IMR-90 (cell line): ENCODE measurements at regions not wholly inside any gene's neighbourhood (a gene's known extent, or its start where the extent isn't known, plus 50 kb on each side); places are given as distances from the start of the nearest gene placed in this dataset.

Experiments
- ATAC-seq: fragments of 200-7000 bp; cut with Tn5 transposase; 2 replicates; pipeline ENCODE4 v1.9.1; 2020; ENCODE audit warnings: low read depth, mild to moderate bottlenecking, moderate library complexity
- BruUV-seq: library from RNA; stranded (reverse); fragments of 400-500 nt; replicated peaks from 2 replicates; lab custom pipeline; 2021; lab: Mats Ljungman, UMichigan
- CTCF ChIA-PET: fragments of 300-600 bp; formaldehyde crosslinking; extraction: SDS; loops from one replicate; lab custom pipeline; 2021; ENCODE audit warnings: antibody characterized with exemption; lab: Yijun Ruan, JAX
- POLR2A ChIA-PET: fragments of 300-600 bp; sonication (Branson Sonifier 250); formaldehyde crosslinking; loops from one replicate; lab custom pipeline; 2022; ENCODE audit warnings: antibody characterized with exemption; ENCODE audit not compliant: unreplicated experiment; lab: Charles Lee
- DNase-seq: peaks from one replicate; pipeline ENCODE4 v3.0.0; 2013
- H2AFZ ChIP-seq: replicated peaks from 2 replicates; pipeline ENCODE3; 2013; ENCODE audit warnings: low read length, mild to moderate bottlenecking; ENCODE audit not compliant: poor library complexity
- H2AK5ac ChIP-seq: 2 replicates; pipeline ENCODE4 v1.6.1; 2013; ENCODE audit warnings: low read depth, low read length, inconsistent platforms
- H2AK9ac ChIP-seq: replicated peaks from 2 replicates; pipeline ENCODE3; 2013; ENCODE audit warnings: mild to moderate bottlenecking, low read depth, low read length, moderate library complexity; ENCODE audit not compliant: poor library complexity
- H2BK120ac ChIP-seq: 2 replicates; pipeline ENCODE4 v1.6.1; 2013; ENCODE audit warnings: low read depth, low read length, inconsistent platforms
- H2BK15ac ChIP-seq: 3 replicates; pipeline ENCODE4 v1.6.1; 2013; ENCODE audit warnings: low read depth, low read length, inconsistent platforms
- H2BK20ac ChIP-seq: 2 replicates; pipeline ENCODE4 v1.6.1; 2013; ENCODE audit warnings: low read depth, mild to moderate bottlenecking, inconsistent platforms, low read length, moderate library complexity
- H2BK5ac ChIP-seq: 2 replicates; pipeline ENCODE4 v1.6.1; 2013; ENCODE audit warnings: mild to moderate bottlenecking, low read depth, low read length, inconsistent platforms; ENCODE audit not compliant: poor library complexity, severe bottlenecking
- H3K14ac ChIP-seq: replicated peaks from 2 replicates; pipeline ENCODE4 v1.6.1; 2013; ENCODE audit warnings: low read depth, low read length, inconsistent platforms
- H3K18ac ChIP-seq: 2 replicates; pipeline ENCODE4 v1.6.1; 2013; ENCODE audit warnings: low read depth, low read length, control low read depth
- H3K23ac ChIP-seq: 2 replicates; pipeline ENCODE4 v1.6.1; 2013; ENCODE audit warnings: low read depth, low read length, inconsistent platforms
- H3K27ac ChIP-seq: 2 replicates; pipeline ENCODE4 v1.5.1; 2013; ENCODE audit warnings: mild to moderate bottlenecking, control low read depth, low read length; ENCODE audit not compliant: insufficient read depth
- H3K27me3 ChIP-seq: 2 replicates; pipeline ENCODE4 v1.6.1; 2013; ENCODE audit warnings: low read length; ENCODE audit not compliant: control insufficient read depth, insufficient read depth
- H3K36me3 ChIP-seq: 2 replicates; pipeline ENCODE4 v1.6.1; 2013; ENCODE audit warnings: low read length, mixed read lengths; ENCODE audit not compliant: control insufficient read depth, insufficient read depth
- H3K4ac ChIP-seq: 2 replicates; pipeline ENCODE4 v1.6.1; 2013; ENCODE audit warnings: low read depth, low read length, inconsistent platforms
- H3K4me1 ChIP-seq: 2 replicates; pipeline ENCODE4 v1.6.1; 2013; ENCODE audit warnings: low read length, mixed read lengths; ENCODE audit not compliant: control insufficient read depth, insufficient read depth
- H3K4me2 ChIP-seq: 2 replicates; pipeline ENCODE4 v1.6.1; 2013; ENCODE audit warnings: low read depth, mild to moderate bottlenecking, control low read depth, low read length, moderate library complexity
- H3K4me3 ChIP-seq: 2 replicates; pipeline ENCODE4 v1.5.1; 2013; ENCODE audit warnings: low read depth, mild to moderate bottlenecking, control low read depth, low read length, moderate library complexity; ENCODE audit not compliant: insufficient read depth
- H3K56ac ChIP-seq: 2 replicates; pipeline ENCODE4 v1.6.1; 2013; ENCODE audit warnings: low read length, inconsistent platforms; ENCODE audit not compliant: insufficient read depth; ENCODE audit errors: extremely low read depth
- H3K79me1 ChIP-seq, 2 experiments: 2 replicates each; pipeline ENCODE4 v1.6.1; 2013; ENCODE audit warnings: low read length in 2 of 2, inconsistent platforms in 1 of 2, low read depth in 1 of 2
- H3K9ac ChIP-seq: 2 replicates; pipeline ENCODE4 v1.6.1; 2013; ENCODE audit warnings: low read depth, low read length, control low read depth
- H3K9me1 ChIP-seq: 2 replicates; pipeline ENCODE4 v1.6.1; 2013; ENCODE audit warnings: low read length, inconsistent platforms; ENCODE audit not compliant: insufficient read depth
- H3K9me3 ChIP-seq: 2 replicates; pipeline ENCODE4 v1.6.1; 2013; ENCODE audit warnings: low read length; ENCODE audit not compliant: control insufficient read depth, insufficient read depth
- H4K20me1 ChIP-seq: 2 replicates; pipeline ENCODE4 v1.6.1; 2013; ENCODE audit warnings: low read length, inconsistent platforms; ENCODE audit not compliant: insufficient read depth
- H4K5ac ChIP-seq: 2 replicates; pipeline ENCODE4 v1.6.1; 2013; ENCODE audit warnings: mild to moderate bottlenecking, low read depth, low read length, control low read depth
- H4K8ac ChIP-seq, 2 experiments: 2 replicates each; pipeline ENCODE4 v1.6.1; 2013; ENCODE audit warnings: low read depth in 2 of 2, low read length in 2 of 2, control low read depth in 1 of 2, inconsistent platforms in 1 of 2
- H4K91ac ChIP-seq: 2 replicates; pipeline ENCODE4 v1.6.1; 2013; ENCODE audit warnings: low read depth, low read length, inconsistent platforms; ENCODE audit not compliant: insufficient read depth
- BHLHE40 ChIP-seq: fragments of 150-350 bp; IDR thresholded peaks from 2 replicates; pipeline ENCODE4 v1.6.1; 2016; ENCODE audit warnings: mild to moderate bottlenecking, low read depth, low read length
- CHD1 ChIP-seq: IDR thresholded peaks from 2 replicates; pipeline ENCODE4 v1.6.1; 2012; ENCODE audit warnings: low read depth, low read length, improper control_type of control experiment
- FOS ChIP-seq: fragments of 150-350 bp; IDR thresholded peaks from 2 replicates; pipeline ENCODE4 v1.6.1; 2016; ENCODE audit warnings: low read depth, low read length
- MAFK ChIP-seq: IDR thresholded peaks from 2 replicates; pipeline ENCODE4 v1.6.1; 2012; ENCODE audit warnings: low read depth, low read length, improper control_type of control experiment
- MXI1 ChIP-seq: IDR thresholded peaks from 2 replicates; pipeline ENCODE4 v1.6.1; 2012; ENCODE audit warnings: low read depth, mild to moderate bottlenecking, low read length, moderate library complexity, borderline replicate concordance
- NFE2L2 ChIP-seq: fragments of 150-350 bp; IDR thresholded peaks from 2 replicates; pipeline ENCODE4 v1.6.1; 2016; ENCODE audit warnings: low read depth, mild to moderate bottlenecking, low read length
- POLR2A ChIP-seq: IDR thresholded peaks from 2 replicates; pipeline ENCODE4 v1.6.1; 2012; ENCODE audit warnings: mild to moderate bottlenecking, low read depth, low read length
- RAD21 ChIP-seq: IDR thresholded peaks from 2 replicates; pipeline ENCODE4 v1.6.1; 2012; ENCODE audit warnings: low read length, improper control_type of control experiment
- RCOR1 ChIP-seq: IDR thresholded peaks from 2 replicates; pipeline ENCODE4 v1.6.1; 2012; ENCODE audit warnings: mild to moderate bottlenecking, low read length, improper control_type of control experiment; ENCODE audit not compliant: insufficient replicate concordance
- RFX5 ChIP-seq: IDR thresholded peaks from 2 replicates; pipeline ENCODE4 v1.8.0; 2012; ENCODE audit warnings: low read depth, mild to moderate bottlenecking, low read length, moderate library complexity
- SMC3 ChIP-seq: fragments of 150-350 bp; IDR thresholded peaks from 2 replicates; pipeline ENCODE4 v1.6.1; 2016; ENCODE audit warnings: low read depth, mild to moderate bottlenecking, antibody characterized with exemption, low read length, moderate library complexity
- WGBS, 2 experiments: methylation state at CpG; one replicate each; pipeline versions ENCODE4 v1.1.5 to v1.1.7; 2013; ENCODE audit warnings: missing lambda C conversion rate in 2 of 2; ENCODE audit not compliant: insufficient read length in 1 of 2; ENCODE audit errors: extremely low coverage in 2 of 2; 5-methylcytosine and 5-hydroxymethylcytosine counted together
- dilution Hi-C: fragments of 300-500 bp; cut with HindIII; formaldehyde crosslinking; loops from one replicate; pipeline ENCODE4 v1.14.3; 2018; ENCODE audit warnings: low sequenced_read_pairs; ENCODE audit not compliant: unreplicated experiment
- in situ Hi-C: fragments of 300-500 bp; cut with MboI; formaldehyde crosslinking; loops from 3 replicates; pipeline ENCODE4 v1.14.3; 2019; ENCODE audit warnings: low sequenced_read_pairs, inconsistent platforms, mixed read lengths
- intact Hi-C: fragments of 100-400 bp; cut with micrococcal nuclease; formaldehyde crosslinking; loops from 2 replicates; pipeline ENCODE4 v1.10.0; 2022
- TF ChIP-seq, protein P1 (sequence below): conservative IDR thresholded peaks from 2 replicates; pipeline ENCODE4 v1.5.1; 2012; ENCODE audit warnings: mild to moderate bottlenecking, low read depth, low read length, improper control_type of control experiment
- TF ChIP-seq, protein P2 (sequence below): fragments of 150-350 bp; IDR thresholded peaks from 2 replicates; pipeline ENCODE4 v1.6.1; 2016; ENCODE audit warnings: low read depth, mild to moderate bottlenecking, low read length, moderate library complexity, borderline replicate concordance
- TF ChIP-seq, protein P3 (sequence below): fragments of 150-350 bp; IDR thresholded peaks from 2 replicates; pipeline ENCODE4 v1.6.1; 2017; ENCODE audit warnings: mild to moderate bottlenecking, antibody characterized with exemption, low read length, low read depth

DNA sequence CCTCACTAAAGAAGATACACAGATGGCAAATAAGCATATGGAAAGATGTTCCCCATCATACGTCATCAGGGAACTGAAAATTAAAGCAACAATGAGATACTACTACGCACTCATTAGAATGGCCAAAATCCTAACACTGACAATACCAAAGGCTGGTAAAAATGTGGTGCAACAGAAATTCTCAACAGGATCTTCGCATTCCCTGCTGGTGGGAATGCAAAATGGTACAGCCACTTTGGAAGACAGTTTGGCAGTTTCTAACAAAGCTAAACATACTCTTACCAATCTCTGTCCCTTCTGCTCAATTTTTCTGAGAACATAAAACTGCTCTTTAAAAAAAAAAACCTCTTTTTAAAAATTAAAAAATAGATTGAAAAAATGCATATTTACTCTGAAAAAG is 300.2 kb downstream of the FBXW7 start:
- Histone ChIP-seq H4K20me1 (no peaks in the 10 kb centered on the region), H2AFZ (no peak overlapping the region), H3K4me2 (no peak overlapping the region), H2AK9ac (no peak overlapping the region), H4K8ac (no peak overlapping the region), H3K9me1 (no peaks in the 10 kb centered on the region), H3K4ac (no peak overlapping the region), H2BK15ac (no peak overlapping the region), H2AK5ac (no peak overlapping the region), H3K4me1 (no peaks in the 10 kb centered on the region), H3K56ac (no peak overlapping the region), H4K5ac (no peak overlapping the region), H3K27ac (no peak overlapping the region), H3K18ac (no peak overlapping the region), H3K14ac (no peak overlapping the region), H3K23ac (no peak overlapping the region), H2BK20ac (no peak overlapping the region), H3K79me1 (no peaks in the 10 kb centered on the region), H2BK5ac (no peak overlapping the region), H3K27me3 (peaks cover 4% of the 10 kb centered on the region; the same call in 1 of the 2 replicates), H3K36me3 (no peaks in the 10 kb centered on the region), H3K4me3 (no peak overlapping the region), H4K91ac (no peak overlapping the region), H3K9me3 (no peaks in the 10 kb centered on the region), H3K9ac (no peak overlapping the region), H2BK120ac (no peak overlapping the region)
- ATAC-seq (no peak), DNase-seq (no peak)
- dilution Hi-C loops, result no loop called here
- in situ Hi-C loops, result no loop called here
- BruUV-seq, result no TSS peak
- TF ChIP-seq SMC3 (no peak), MAFK (no peak), RFX5 (no peak), POLR2A (no peak), BHLHE40 (no peak), FOS (no peak), RCOR1 (no peak), CHD1 (no peak), MXI1 (no peak), RAD21 (no peak), NFE2L2 (no peak)
- TF ChIP-seq, protein P1, sequence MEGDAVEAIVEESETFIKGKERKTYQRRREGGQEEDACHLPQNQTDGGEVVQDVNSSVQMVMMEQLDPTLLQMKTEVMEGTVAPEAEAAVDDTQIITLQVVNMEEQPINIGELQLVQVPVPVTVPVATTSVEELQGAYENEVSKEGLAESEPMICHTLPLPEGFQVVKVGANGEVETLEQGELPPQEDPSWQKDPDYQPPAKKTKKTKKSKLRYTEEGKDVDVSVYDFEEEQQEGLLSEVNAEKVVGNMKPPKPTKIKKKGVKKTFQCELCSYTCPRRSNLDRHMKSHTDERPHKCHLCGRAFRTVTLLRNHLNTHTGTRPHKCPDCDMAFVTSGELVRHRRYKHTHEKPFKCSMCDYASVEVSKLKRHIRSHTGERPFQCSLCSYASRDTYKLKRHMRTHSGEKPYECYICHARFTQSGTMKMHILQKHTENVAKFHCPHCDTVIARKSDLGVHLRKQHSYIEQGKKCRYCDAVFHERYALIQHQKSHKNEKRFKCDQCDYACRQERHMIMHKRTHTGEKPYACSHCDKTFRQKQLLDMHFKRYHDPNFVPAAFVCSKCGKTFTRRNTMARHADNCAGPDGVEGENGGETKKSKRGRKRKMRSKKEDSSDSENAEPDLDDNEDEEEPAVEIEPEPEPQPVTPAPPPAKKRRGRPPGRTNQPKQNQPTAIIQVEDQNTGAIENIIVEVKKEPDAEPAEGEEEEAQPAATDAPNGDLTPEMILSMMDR, result no peak
- TF ChIP-seq, protein P2, sequence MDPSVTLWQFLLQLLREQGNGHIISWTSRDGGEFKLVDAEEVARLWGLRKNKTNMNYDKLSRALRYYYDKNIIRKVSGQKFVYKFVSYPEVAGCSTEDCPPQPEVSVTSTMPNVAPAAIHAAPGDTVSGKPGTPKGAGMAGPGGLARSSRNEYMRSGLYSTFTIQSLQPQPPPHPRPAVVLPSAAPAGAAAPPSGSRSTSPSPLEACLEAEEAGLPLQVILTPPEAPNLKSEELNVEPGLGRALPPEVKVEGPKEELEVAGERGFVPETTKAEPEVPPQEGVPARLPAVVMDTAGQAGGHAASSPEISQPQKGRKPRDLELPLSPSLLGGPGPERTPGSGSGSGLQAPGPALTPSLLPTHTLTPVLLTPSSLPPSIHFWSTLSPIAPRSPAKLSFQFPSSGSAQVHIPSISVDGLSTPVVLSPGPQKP, result no peak
- TF ChIP-seq, protein P3, sequence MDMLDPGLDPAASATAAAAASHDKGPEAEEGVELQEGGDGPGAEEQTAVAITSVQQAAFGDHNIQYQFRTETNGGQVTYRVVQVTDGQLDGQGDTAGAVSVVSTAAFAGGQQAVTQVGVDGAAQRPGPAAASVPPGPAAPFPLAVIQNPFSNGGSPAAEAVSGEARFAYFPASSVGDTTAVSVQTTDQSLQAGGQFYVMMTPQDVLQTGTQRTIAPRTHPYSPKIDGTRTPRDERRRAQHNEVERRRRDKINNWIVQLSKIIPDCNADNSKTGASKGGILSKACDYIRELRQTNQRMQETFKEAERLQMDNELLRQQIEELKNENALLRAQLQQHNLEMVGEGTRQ, result no peak
- ChIA-PET CTCF (no interaction called here), POLR2A (interaction anchor here (0.6 kb wide), 1 partner anchor 1991 kb away, joined by 3 read pairs; no protein-coding TSS in a partner anchor)
- no CpG with 5 or more reads among the region's 3 CpGs for WGBS, 2 experiments
- intact Hi-C loops, result no loop called here
